Trophoblast cell (in vitro differentiated cells and primary cell): ENCODE measurements at regions not wholly inside any gene's neighbourhood (a gene's known extent, or its start where the extent isn't known, plus 50 kb on each side); places are given as distances from the start of the nearest gene placed in this dataset.

Experiments
- DNase-seq, 2 donors: peaks; one replicate each; pipeline ENCODE4 v3.0.0-alpha.2; 2016
- H2AFZ ChIP-seq: 2 replicates; pipeline ENCODE4 v1.6.1; 2013; ENCODE audit warnings: low read length, moderate library complexity, mild to moderate bottlenecking; ENCODE audit not compliant: insufficient read depth, poor library complexity
- H2AK5ac ChIP-seq: 2 replicates; pipeline ENCODE4 v1.6.1; 2013; ENCODE audit warnings: mild to moderate bottlenecking, low read length
- H2BK120ac ChIP-seq: 2 replicates; pipeline ENCODE4 v1.6.1; 2013; ENCODE audit warnings: low read length, mild to moderate bottlenecking, moderate library complexity; ENCODE audit not compliant: insufficient read depth, poor library complexity
- H2BK12ac ChIP-seq: 2 replicates; pipeline ENCODE4 v1.6.1; 2013; ENCODE audit warnings: mild to moderate bottlenecking, low read length, moderate library complexity
- H2BK5ac ChIP-seq: 2 replicates; pipeline ENCODE4 v1.6.1; 2013; ENCODE audit warnings: low read length, low read depth, moderate library complexity, mild to moderate bottlenecking; ENCODE audit not compliant: poor library complexity
- H3K14ac ChIP-seq: 2 replicates; pipeline ENCODE4 v1.6.1; 2013; ENCODE audit warnings: mild to moderate bottlenecking, low read length
- H3K18ac ChIP-seq: 2 replicates; pipeline ENCODE4 v1.6.1; 2013; ENCODE audit warnings: mild to moderate bottlenecking, low read length
- H3K23ac ChIP-seq: 2 replicates; pipeline ENCODE4 v1.6.1; 2013; ENCODE audit warnings: low read length
- H3K27ac ChIP-seq: 2 replicates; pipeline ENCODE4 v1.5.1; 2013; ENCODE audit warnings: low read depth, mild to moderate bottlenecking, inconsistent platforms, low read length, moderate library complexity
- H3K27me3 ChIP-seq: 2 replicates; pipeline ENCODE4 v1.6.1; 2013; ENCODE audit warnings: inconsistent platforms, mild to moderate bottlenecking, low read length, moderate library complexity; ENCODE audit not compliant: insufficient read depth
- H3K36me3 ChIP-seq, 2 experiments: 1 replicate in 1 of 2; 2 replicates in 1 of 2; pipeline ENCODE4 v1.6.1; 2013; ENCODE audit warnings: low read length in 2 of 2, mild to moderate bottlenecking in 2 of 2, moderate library complexity in 1 of 2; ENCODE audit not compliant: insufficient read depth in 2 of 2, control insufficient read depth in 1 of 2
- H3K4ac ChIP-seq: 2 replicates; pipeline ENCODE4 v1.6.1; 2013; ENCODE audit warnings: low read depth, mild to moderate bottlenecking, low read length, moderate library complexity
- H3K4me1 ChIP-seq, 2 experiments: 1 replicate in 1 of 2; 2 replicates in 1 of 2; pipeline ENCODE4 v1.6.1; 2013; ENCODE audit warnings: low read length in 2 of 2, mild to moderate bottlenecking in 2 of 2, moderate library complexity in 1 of 2; ENCODE audit not compliant: insufficient read depth in 2 of 2, control insufficient read depth in 1 of 2
- H3K4me2 ChIP-seq: 2 replicates; pipeline ENCODE4 v1.6.1; 2013; ENCODE audit warnings: inconsistent platforms, mild to moderate bottlenecking, low read length, moderate library complexity
- H3K4me3 ChIP-seq: 2 replicates; pipeline ENCODE4 v1.5.1; 2013; ENCODE audit warnings: mild to moderate bottlenecking, low read depth, low read length, inconsistent platforms
- H3K79me1 ChIP-seq: one replicate; pipeline ENCODE4 v1.6.1; 2013; ENCODE audit warnings: low read length
- H3K79me2 ChIP-seq: 2 replicates; pipeline ENCODE4 v1.6.1; 2013; ENCODE audit warnings: low read length, mild to moderate bottlenecking; ENCODE audit not compliant: control insufficient read depth, insufficient read depth, poor library complexity
- H3K9ac ChIP-seq: 2 replicates; pipeline ENCODE4 v1.6.1; 2013; ENCODE audit warnings: mild to moderate bottlenecking, low read length
- H3K9me3 ChIP-seq: 2 replicates; pipeline ENCODE4 v1.6.1; 2013; ENCODE audit warnings: low read depth, mild to moderate bottlenecking, control low read depth, inconsistent platforms, low read length; ENCODE audit not compliant: insufficient read depth
- H4K12ac ChIP-seq: 2 replicates; pipeline ENCODE4 v1.6.1; 2013; ENCODE audit warnings: low read depth, mild to moderate bottlenecking, low read length, moderate library complexity
- H4K8ac ChIP-seq: 2 replicates; pipeline ENCODE4 v1.6.1; 2013; ENCODE audit warnings: low read depth, mild to moderate bottlenecking, low read length, moderate library complexity
- H4K91ac ChIP-seq: one replicate; pipeline ENCODE4 v1.6.1; 2013; ENCODE audit warnings: low read depth, mild to moderate bottlenecking, low read length, moderate library complexity
- WGBS: extraction: QIAGEN DNeasy Blood & Tissue Kit; methylation state at CpG from one replicate; pipeline ENCODE4 v1.1.7; 2013; ENCODE audit warnings: missing lambda C conversion rate; ENCODE audit not compliant: insufficient read length, insufficient coverage; ENCODE audit errors: extremely low coverage; 5-methylcytosine and 5-hydroxymethylcytosine counted together

GRCh38 chr15:66993874-66994696, 71.3 kb upstream of the SMAD3 start:
- no peak overlapping the region for H3K18ac ChIP-seq
- DNase-seq: no peak
- H3K27me3 ChIP-seq: no peaks in the 10 kb centered on the region
- H3K14ac ChIP-seq: no peak overlapping the region
- H3K23ac ChIP-seq: no peak overlapping the region
- no peaks in the 10 kb centered on the region for H3K36me3 ChIP-seq
- no peaks in the 10 kb centered on the region for H3K79me2 ChIP-seq
- H2BK120ac ChIP-seq: no peak overlapping the region
- no peak overlapping the region for H4K91ac ChIP-seq
- no peak overlapping the region for H4K12ac ChIP-seq
- peak overlapping the region; percentile 21 for H2BK5ac ChIP-seq
- no peak overlapping the region for H3K9ac ChIP-seq
- H3K27ac ChIP-seq: no peak overlapping the region
- no peak overlapping the region for H3K4me2 ChIP-seq
- H3K4ac ChIP-seq: no peak overlapping the region
- WGBS: no CpG with 5 or more reads among the region's 12 CpGs
- H2AFZ ChIP-seq: no peak overlapping the region
- no peak overlapping the region for H2BK12ac ChIP-seq
- no peak overlapping the region for H4K8ac ChIP-seq
- H2AK5ac ChIP-seq: no peak overlapping the region
- H3K4me3 ChIP-seq: no peak overlapping the region
- H3K4me1 ChIP-seq: no peaks in the 10 kb centered on the region
- H3K79me1 ChIP-seq: no peaks in the 10 kb centered on the region
- no peaks in the 10 kb centered on the region for H3K9me3 ChIP-seq

DNA sequence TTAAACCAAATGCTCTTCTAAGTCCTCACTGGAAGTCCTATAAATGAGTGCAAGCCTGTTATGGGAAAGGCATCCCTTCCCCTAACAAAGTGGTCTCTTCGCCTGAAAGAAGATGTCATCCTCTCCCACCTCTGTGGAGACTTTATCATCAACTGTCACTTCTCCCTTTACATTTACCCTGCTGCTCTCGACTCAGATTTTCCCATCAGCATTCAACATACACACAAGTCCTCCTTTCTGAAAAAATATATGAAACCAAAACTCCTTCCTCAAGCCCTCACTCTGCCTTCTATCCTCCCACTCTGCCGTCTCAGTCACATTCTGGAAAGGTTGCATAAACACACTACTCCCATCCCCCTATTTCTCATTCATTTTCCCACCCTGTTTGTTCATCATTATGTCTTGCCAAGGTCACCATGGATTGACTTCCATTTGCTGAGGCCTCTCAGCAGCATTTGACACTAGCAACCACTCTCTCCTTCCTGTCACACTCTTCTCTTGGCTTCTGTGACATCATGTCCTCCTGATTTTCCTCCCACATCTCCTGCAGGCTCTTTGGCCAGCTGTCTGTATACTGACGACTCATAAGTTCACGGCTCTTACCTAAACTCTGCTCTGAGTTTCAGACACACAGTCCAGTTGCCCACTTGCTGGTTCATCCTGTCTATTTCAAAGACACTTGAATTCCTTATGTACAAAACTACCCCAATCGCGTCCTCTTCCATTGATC, 70.3 kb upstream of the SMAD3 start:
- no CpG with 5 or more reads among the region's 7 CpGs for WGBS
- peak in 1 of 2 donors; percentile 14 for DNase-seq
- H4K8ac ChIP-seq: no peak overlapping the region
- no peaks in the 10 kb centered on the region for H3K79me1 ChIP-seq
- no peak overlapping the region for H3K27ac ChIP-seq
- no peak overlapping the region for H3K14ac ChIP-seq
- H2BK5ac ChIP-seq: no peak overlapping the region
- no peaks in the 10 kb centered on the region for H3K4me1 ChIP-seq
- H3K79me2 ChIP-seq: no peaks in the 10 kb centered on the region
- no peak overlapping the region for H3K23ac ChIP-seq
- no peak overlapping the region for H2AK5ac ChIP-seq
- H3K9me3 ChIP-seq: no peaks in the 10 kb centered on the region
- H3K4ac ChIP-seq: no peak overlapping the region
- no peak overlapping the region for H3K9ac ChIP-seq
- no peak overlapping the region for H2AFZ ChIP-seq
- no peak overlapping the region for H2BK120ac ChIP-seq
- H3K4me2 ChIP-seq: no peak overlapping the region
- H4K12ac ChIP-seq: no peak overlapping the region
- no peak overlapping the region for H3K18ac ChIP-seq
- H2BK12ac ChIP-seq: no peak overlapping the region
- H3K27me3 ChIP-seq: no peaks in the 10 kb centered on the region
- no peak overlapping the region for H4K91ac ChIP-seq
- no peak overlapping the region for H3K4me3 ChIP-seq
- H3K36me3 ChIP-seq: no peaks in the 10 kb centered on the region

DNA sequence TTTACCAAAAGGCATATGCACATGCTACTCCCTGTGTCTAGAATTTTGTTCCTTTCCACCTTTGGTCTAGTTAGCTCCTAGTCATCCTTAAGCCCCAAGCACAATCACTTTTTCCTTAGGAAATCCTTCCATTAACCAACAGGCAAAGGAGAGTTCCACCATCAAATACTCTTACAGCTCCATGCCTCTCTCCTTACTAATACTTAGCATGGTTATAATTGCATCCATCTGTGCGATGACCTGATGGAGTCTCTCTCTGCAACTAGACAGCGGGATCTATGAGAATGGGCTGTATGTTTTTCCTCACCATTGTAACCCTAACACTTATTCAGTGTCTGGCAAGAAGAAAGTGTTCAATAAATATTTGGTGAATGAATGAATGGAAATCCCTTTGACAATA, 69.3 kb upstream of the SMAD3 start:
- no peaks in the 10 kb centered on the region for H3K27me3 ChIP-seq
- H3K36me3 ChIP-seq: no peaks in the 10 kb centered on the region
- no CpG with 5 or more reads among the region's 2 CpGs for WGBS
- H3K4me1 ChIP-seq: no peaks in the 10 kb centered on the region
- no peak overlapping the region for H3K27ac ChIP-seq
- no peak overlapping the region for H3K4me3 ChIP-seq
- no peak overlapping the region for H2AFZ ChIP-seq
- H3K14ac ChIP-seq: no peak overlapping the region
- no peak overlapping the region for H4K8ac ChIP-seq
- no peak overlapping the region for H4K91ac ChIP-seq
- H3K23ac ChIP-seq: no peak overlapping the region
- H3K79me2 ChIP-seq: no peaks in the 10 kb centered on the region
- no peaks in the 10 kb centered on the region for H3K9me3 ChIP-seq
- no peak overlapping the region for H2BK12ac ChIP-seq
- DNase-seq: peak in 1 of 2 donors; percentile 37
- H3K9ac ChIP-seq: no peak overlapping the region
- no peak overlapping the region for H3K4ac ChIP-seq
- no peak overlapping the region for H2BK5ac ChIP-seq
- H2BK120ac ChIP-seq: no peak overlapping the region
- H4K12ac ChIP-seq: no peak overlapping the region
- no peak overlapping the region for H3K18ac ChIP-seq
- H2AK5ac ChIP-seq: no peak overlapping the region
- H3K4me2 ChIP-seq: no peak overlapping the region
- no peaks in the 10 kb centered on the region for H3K79me1 ChIP-seq

- Histone ChIP-seq H2BK5ac (no peak overlapping the region), H3K79me1 (no peaks in the 10 kb centered on the region), H4K91ac (no peak overlapping the region), H3K4me3 (no peak overlapping the region), H3K14ac (no peak overlapping the region), H2BK120ac (no peak overlapping the region), H4K12ac (no peak overlapping the region), H2BK12ac (no peak overlapping the region), H3K18ac (no peak overlapping the region), H3K27me3 (no peaks in the 10 kb centered on the region), H3K4me2 (no peak overlapping the region), H3K23ac (no peak overlapping the region), H3K4ac (no peak overlapping the region), H2AFZ (no peak overlapping the region), H3K36me3 (no peaks in the 10 kb centered on the region), H3K4me1 (no peaks in the 10 kb centered on the region), H3K9ac (no peak overlapping the region), H3K9me3 (no peaks in the 10 kb centered on the region), H4K8ac (no peak overlapping the region), H3K27ac (no peak overlapping the region), H2AK5ac (no peak overlapping the region), H3K79me2 (no peaks in the 10 kb centered on the region)
- no CpG with 5 or more reads among the region's 3 CpGs for WGBS
- peak; percentile 59 to 87 for DNase-seq
Measured at GRCh38 chr15:66997212-66997611, 68.2 kb upstream of the SMAD3 start.
